ENCODE measurements at regions not wholly inside any gene's neighbourhood (a gene's known extent, or its start where the extent isn't known, plus 50 kb on each side); places are given as distances from the start of the nearest gene placed in this dataset.

DNA sequence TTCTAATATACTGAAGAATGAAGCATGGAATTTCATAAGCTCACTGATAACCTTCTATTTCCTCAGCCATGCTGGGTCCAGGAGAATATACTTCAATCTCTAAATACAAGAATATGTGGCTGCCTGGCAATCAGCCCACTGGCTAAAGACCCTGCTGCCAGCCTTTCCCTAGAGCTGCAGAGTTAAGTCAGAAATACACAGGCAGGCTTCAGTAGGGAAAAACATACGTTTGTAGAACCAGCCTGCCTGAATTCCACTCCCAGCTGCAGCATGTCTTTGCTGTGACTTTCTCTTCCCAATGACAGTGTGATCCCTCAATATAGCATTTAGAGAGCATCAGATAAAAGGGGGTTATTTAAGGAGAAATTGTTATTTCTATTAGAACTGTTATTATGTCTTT, 289.1 kb downstream of the PCDH19 start:
- TF ChIP-seq POLR2AphosphoS5 (IDR thresholded peaks at IDR 0.05; ENCODE audit: low read depth, low read length) (no peak), PAX5 (IDR thresholded peaks at IDR 0.05; ENCODE audit: insufficient read depth, low read length, severe bottlenecking) (no peak), TAF1 (IDR thresholded peaks at IDR 0.05; ENCODE audit: low read depth, low read length) (no peak), POU2F2 (IDR thresholded peaks at IDR 0.05; ENCODE audit: low read depth, low read length) (no peak), SPI1 (IDR thresholded peaks at IDR 0.05; ENCODE audit: low read depth, low read length) (no peak), POLR2A (IDR thresholded peaks at IDR 0.05; ENCODE audit: low read depth, low read length) (no peak)
- DNase-seq (ENCODE audit: insufficient read length, low spot score) (no peak), FAIRE-seq (no peak)

DNA sequence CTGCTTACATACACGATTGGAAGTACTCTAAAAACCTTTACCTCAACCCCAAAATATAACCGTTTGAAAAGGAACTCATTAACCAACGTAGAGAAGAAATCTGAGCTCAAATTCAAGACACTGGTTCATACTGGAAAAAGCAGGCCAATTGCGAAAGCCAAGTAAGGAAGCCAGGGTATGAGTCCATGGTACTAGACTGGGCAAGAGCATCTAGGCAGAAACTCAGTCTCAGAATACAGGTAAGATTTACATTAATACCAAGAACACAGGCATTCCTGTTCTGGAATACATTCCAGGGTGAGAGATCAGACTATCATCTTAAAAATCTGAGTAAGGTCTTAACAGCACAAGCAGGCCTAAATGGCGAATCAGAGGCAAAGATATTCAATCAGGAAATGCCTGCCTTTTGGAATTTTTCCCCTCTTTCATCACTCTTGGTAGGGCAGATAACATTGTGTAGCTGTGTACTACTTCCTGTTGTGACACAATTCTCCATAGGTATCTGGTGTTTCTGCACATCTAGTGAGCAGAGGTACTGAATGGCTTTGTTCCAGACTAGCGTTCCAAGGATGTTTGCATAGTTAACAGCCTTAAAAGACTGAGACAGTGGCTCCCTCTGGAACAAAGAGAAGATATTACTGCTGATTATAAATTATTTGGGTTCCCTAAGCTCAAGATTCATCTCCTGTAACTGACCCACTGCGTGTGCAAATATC, 311.3 kb downstream of the PCDH19 start:
- TF ChIP-seq SPI1 (IDR thresholded peaks at IDR 0.05; ENCODE audit: low read depth, low read length) (no peak), TAF1 (IDR thresholded peaks at IDR 0.05; ENCODE audit: low read depth, low read length) (no peak), POU2F2 (IDR thresholded peaks at IDR 0.05; ENCODE audit: low read depth, low read length) (no peak), POLR2AphosphoS5 (IDR thresholded peaks at IDR 0.05; ENCODE audit: low read depth, low read length) (no peak), PAX5 (IDR thresholded peaks at IDR 0.05; ENCODE audit: insufficient read depth, low read length, severe bottlenecking) (no peak), POLR2A (IDR thresholded peaks at IDR 0.05; ENCODE audit: low read depth, low read length) (no peak)
- DNase-seq (ENCODE audit: insufficient read length, low spot score) = no peak
- peak; percentile 23 for FAIRE-seq

DNA sequence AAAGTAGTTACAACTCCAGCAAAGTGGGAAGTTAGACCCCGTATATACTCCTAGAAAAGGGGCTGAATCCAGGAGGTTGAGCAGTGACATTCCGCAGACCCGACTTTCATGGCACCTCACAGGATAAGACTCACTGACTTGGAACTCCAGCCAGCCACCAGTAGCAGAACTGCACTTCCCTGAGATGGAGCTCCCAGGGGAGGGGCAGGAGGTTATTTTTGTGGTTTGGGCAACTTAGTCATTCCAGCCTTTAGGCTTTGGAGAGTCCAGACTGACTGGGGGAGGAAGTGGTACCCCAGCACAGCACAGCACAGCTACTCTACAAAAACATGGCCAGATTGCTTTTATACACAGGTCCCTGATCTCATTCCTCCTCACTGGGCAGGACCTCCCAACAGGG, 319.1 kb downstream of the PCDH19 start:
- no peak for TF ChIP-seq PAX5 (IDR thresholded peaks at IDR 0.05; ENCODE audit: insufficient read depth, low read length, severe bottlenecking)
- no peak for TF ChIP-seq POU2F2 (IDR thresholded peaks at IDR 0.05; ENCODE audit: low read depth, low read length)
- no peak for TF ChIP-seq POLR2AphosphoS5 (IDR thresholded peaks at IDR 0.05; ENCODE audit: low read depth, low read length)
- no peak for TF ChIP-seq POLR2A (IDR thresholded peaks at IDR 0.05; ENCODE audit: low read depth, low read length)
- TF ChIP-seq SPI1 (IDR thresholded peaks at IDR 0.05; ENCODE audit: low read depth, low read length) = no peak
- TF ChIP-seq TAF1 (IDR thresholded peaks at IDR 0.05; ENCODE audit: low read depth, low read length) = no peak
- FAIRE-seq = no peak

DNA sequence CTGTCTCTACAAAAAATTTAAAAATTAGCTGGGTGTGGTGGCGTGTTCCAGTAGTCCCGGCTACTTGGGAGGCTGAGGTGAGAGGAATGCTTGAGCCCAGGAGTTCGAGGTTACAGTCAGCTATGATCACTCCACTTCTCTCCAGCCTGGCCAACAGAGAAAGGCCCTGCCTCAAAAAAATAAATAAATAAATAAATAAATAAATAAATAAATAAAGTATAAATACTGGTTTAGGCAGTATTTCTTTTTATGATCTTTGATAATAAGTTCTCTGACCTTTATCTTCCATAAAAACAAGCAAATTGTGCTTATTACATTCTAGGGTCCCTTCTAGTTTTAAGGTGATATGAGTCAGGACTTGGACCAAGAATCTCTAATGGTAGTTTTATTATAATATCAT, 320.3 kb downstream of the PCDH19 start:
- TF ChIP-seq TAF1 (IDR thresholded peaks at IDR 0.05; ENCODE audit: low read depth, low read length) (no peak), POU2F2 (IDR thresholded peaks at IDR 0.05; ENCODE audit: low read depth, low read length) (no peak), SPI1 (IDR thresholded peaks at IDR 0.05; ENCODE audit: low read depth, low read length) (no peak), POLR2A (IDR thresholded peaks at IDR 0.05; ENCODE audit: low read depth, low read length) (no peak), PAX5 (IDR thresholded peaks at IDR 0.05; ENCODE audit: insufficient read depth, low read length, severe bottlenecking) (no peak), POLR2AphosphoS5 (IDR thresholded peaks at IDR 0.05; ENCODE audit: low read depth, low read length) (no peak)
- FAIRE-seq (no peak), DNase-seq (ENCODE audit: insufficient read length, low spot score) (no peak)

More for the DNA sequence above, 319.1 kb downstream of the PCDH19 start:
- DNase-seq (ENCODE audit: insufficient read length, low spot score) = no peak

DNA sequence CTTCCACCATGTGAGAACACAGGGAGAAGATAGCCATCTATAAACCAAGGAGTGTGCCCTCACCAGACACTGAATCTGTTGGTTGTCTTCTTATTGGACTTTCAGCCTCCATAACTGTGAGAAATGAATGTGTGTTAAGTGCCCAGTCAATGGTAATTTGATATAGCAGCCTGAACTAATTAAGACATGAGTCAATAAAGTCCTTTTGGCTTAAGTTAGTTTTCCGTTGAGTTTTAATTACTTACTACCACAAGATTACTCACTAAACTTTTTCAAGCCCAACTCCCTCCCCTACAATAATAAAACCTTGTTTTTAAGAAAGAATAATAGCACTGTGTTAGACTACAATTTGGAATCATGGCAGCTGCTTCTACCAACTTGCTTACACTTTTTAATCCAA, 324.2 kb downstream of the PCDH19 start:
- DNase-seq (ENCODE audit: insufficient read length, low spot score) = no peak
- no peak for TF ChIP-seq TAF1 (IDR thresholded peaks at IDR 0.05; ENCODE audit: low read depth, low read length)
- TF ChIP-seq POLR2A (IDR thresholded peaks at IDR 0.05; ENCODE audit: low read depth, low read length) = no peak
- TF ChIP-seq SPI1 (IDR thresholded peaks at IDR 0.05; ENCODE audit: low read depth, low read length) = no peak
- TF ChIP-seq PAX5 (IDR thresholded peaks at IDR 0.05; ENCODE audit: insufficient read depth, low read length, severe bottlenecking) = no peak
- TF ChIP-seq POU2F2 (IDR thresholded peaks at IDR 0.05; ENCODE audit: low read depth, low read length) = no peak
- TF ChIP-seq POLR2AphosphoS5 (IDR thresholded peaks at IDR 0.05; ENCODE audit: low read depth, low read length) = no peak
- no peak for FAIRE-seq

DNA sequence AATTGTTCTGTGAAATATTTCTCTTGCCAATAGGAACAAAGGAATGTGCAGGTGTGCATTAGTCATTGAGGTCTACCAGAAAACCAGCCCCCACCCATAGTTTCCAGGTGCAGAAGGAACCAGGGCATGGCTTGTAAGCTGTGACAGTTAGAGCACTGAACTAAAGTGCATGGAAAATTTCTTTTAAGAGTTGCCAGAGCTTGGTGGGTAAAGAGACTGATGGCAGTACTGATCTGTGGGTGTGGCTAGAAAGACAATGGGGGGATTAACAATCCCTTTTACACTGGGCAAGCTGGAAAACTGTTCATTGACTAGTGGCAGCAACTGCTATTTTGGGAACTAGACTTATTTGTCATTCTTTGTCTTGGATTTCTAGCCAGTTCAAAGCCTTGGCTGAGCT, 326.9 kb downstream of the PCDH19 start:
- TF ChIP-seq PAX5 (IDR thresholded peaks at IDR 0.05; ENCODE audit: insufficient read depth, low read length, severe bottlenecking) (no peak), SPI1 (IDR thresholded peaks at IDR 0.05; ENCODE audit: low read depth, low read length) (no peak), POLR2AphosphoS5 (IDR thresholded peaks at IDR 0.05; ENCODE audit: low read depth, low read length) (no peak), POLR2A (IDR thresholded peaks at IDR 0.05; ENCODE audit: low read depth, low read length) (no peak), POU2F2 (IDR thresholded peaks at IDR 0.05; ENCODE audit: low read depth, low read length) (no peak), TAF1 (IDR thresholded peaks at IDR 0.05; ENCODE audit: low read depth, low read length) (no peak)
- no peak for DNase-seq (ENCODE audit: insufficient read length, low spot score)
- FAIRE-seq = no peak

DNA sequence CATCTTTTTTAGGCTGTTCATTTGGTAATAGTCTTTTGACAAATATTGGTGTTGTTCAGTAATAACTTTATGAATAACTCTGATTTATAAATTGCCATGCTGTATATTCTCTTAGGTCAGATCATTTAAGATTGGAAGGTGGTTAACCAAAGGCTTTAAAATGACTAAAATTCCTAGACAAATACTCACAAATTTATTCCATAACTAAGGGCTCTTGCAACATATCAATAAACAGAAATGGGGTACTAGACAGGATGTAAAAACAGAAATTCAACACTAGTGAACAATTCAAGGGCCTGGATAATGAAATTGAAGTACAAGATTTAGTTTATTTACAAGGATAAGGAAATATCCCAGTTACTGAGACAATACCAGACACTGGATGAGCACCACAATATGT, 328.6 kb downstream of the PCDH19 start:
- no peak for TF ChIP-seq TAF1 (IDR thresholded peaks at IDR 0.05; ENCODE audit: low read depth, low read length)
- no peak for TF ChIP-seq SPI1 (IDR thresholded peaks at IDR 0.05; ENCODE audit: low read depth, low read length)
- no peak for TF ChIP-seq PAX5 (IDR thresholded peaks at IDR 0.05; ENCODE audit: insufficient read depth, low read length, severe bottlenecking)
- TF ChIP-seq POLR2A (IDR thresholded peaks at IDR 0.05; ENCODE audit: low read depth, low read length) = no peak
- TF ChIP-seq POLR2AphosphoS5 (IDR thresholded peaks at IDR 0.05; ENCODE audit: low read depth, low read length) = no peak
- TF ChIP-seq POU2F2 (IDR thresholded peaks at IDR 0.05; ENCODE audit: low read depth, low read length) = no peak
- FAIRE-seq (no peak), DNase-seq (ENCODE audit: insufficient read length, low spot score) (no peak)

DNA sequence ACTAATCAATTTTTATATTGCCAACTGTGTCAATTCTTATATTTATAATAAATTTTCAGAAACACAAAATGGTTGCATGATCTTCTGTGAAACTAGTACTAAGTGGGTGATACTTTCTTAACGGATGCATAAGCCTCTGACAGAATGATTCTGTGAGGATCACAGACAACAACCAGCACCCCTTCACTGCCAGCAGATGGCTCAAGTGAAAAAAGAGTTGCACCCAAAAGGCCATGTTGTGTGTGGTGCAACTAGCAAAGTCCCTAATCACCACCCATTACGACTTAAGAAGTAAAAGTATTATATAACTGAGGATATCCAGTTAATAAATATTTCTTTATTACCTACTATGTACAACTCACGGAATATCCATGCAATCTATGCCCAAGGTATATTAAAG, 334.0 kb downstream of the PCDH19 start:
- no peak for TF ChIP-seq POU2F2 (IDR thresholded peaks at IDR 0.05; ENCODE audit: low read depth, low read length)
- TF ChIP-seq TAF1 (IDR thresholded peaks at IDR 0.05; ENCODE audit: low read depth, low read length) = no peak
- no peak for TF ChIP-seq POLR2AphosphoS5 (IDR thresholded peaks at IDR 0.05; ENCODE audit: low read depth, low read length)
- no peak for TF ChIP-seq POLR2A (IDR thresholded peaks at IDR 0.05; ENCODE audit: low read depth, low read length)
- no peak for TF ChIP-seq PAX5 (IDR thresholded peaks at IDR 0.05; ENCODE audit: insufficient read depth, low read length, severe bottlenecking)
- no peak for TF ChIP-seq SPI1 (IDR thresholded peaks at IDR 0.05; ENCODE audit: low read depth, low read length)
- DNase-seq (ENCODE audit: insufficient read length, low spot score) (no peak), FAIRE-seq (no peak)

DNA sequence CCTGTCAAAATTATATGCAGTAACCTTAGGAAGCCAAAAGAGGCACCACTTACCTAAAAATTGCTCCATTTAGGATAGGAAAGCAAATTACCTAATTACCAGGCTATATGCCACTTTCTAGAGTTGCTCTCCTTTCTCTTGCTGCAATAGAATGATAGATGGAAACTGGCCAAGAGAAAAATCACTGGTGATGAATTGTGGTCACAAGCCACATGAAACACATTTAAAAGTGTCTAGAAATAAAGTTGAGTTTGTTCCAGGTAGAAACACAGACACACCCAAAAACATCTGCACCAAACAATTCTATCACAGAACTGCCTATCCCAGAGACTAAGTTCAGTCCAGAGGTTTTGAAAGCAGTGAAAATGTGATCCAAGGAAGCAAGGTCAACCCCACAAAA, 337.7 kb downstream of the PCDH19 start:
- DNase-seq (ENCODE audit: insufficient read length, low spot score) (no peak), FAIRE-seq (no peak)
- no peak for TF ChIP-seq TAF1 (IDR thresholded peaks at IDR 0.05; ENCODE audit: low read depth, low read length)
- TF ChIP-seq SPI1 (IDR thresholded peaks at IDR 0.05; ENCODE audit: low read depth, low read length) = no peak

DNA sequence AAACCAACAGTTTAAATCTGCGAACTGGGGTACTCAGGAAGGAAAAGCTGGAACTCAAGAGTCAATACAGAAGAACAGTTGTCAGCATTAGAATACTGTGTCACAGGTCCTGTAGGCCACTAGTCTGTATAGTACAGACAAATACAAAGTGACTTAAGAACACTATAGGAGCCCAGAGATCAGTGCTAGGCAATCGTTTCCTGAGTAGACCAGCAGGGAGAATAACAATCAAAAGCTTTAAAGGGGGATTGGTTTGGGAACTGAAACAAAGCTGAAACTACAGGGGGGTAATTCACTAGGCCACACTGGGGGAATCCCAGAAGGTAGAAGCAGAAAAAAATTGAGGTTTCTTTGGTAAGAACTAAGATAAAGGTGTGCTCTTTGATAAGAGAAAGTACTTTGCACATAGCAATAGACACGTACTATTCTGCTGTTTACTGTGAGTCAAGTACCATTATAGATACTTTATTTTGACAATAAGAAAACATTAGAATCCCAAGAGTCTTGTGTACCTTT, 339.7 kb downstream of the PCDH19 start:
- FAIRE-seq (no peak), DNase-seq (ENCODE audit: insufficient read length, low spot score) (no peak)
- TF ChIP-seq PAX5 (IDR thresholded peaks at IDR 0.05; ENCODE audit: insufficient read depth, low read length, severe bottlenecking) = no peak
- no peak for TF ChIP-seq POLR2A (IDR thresholded peaks at IDR 0.05; ENCODE audit: low read depth, low read length)
- TF ChIP-seq POLR2AphosphoS5 (IDR thresholded peaks at IDR 0.05; ENCODE audit: low read depth, low read length) = no peak
- no peak for TF ChIP-seq SPI1 (IDR thresholded peaks at IDR 0.05; ENCODE audit: low read depth, low read length)
- TF ChIP-seq TAF1 (IDR thresholded peaks at IDR 0.05; ENCODE audit: low read depth, low read length) = no peak
- no peak for TF ChIP-seq POU2F2 (IDR thresholded peaks at IDR 0.05; ENCODE audit: low read depth, low read length)

Measured in GM12891 (cell line).